GM21619 (cell line): ENCODE measurements at regions not wholly inside any gene's neighbourhood (a gene's known extent, or its start where the extent isn't known, plus 50 kb on each side); places are given as distances from the start of the nearest gene placed in this dataset.

Source experiments
- ATAC-seq: cut with Tn5 transposase; IDR thresholded peaks from one replicate; pipeline ENCODE4 v1.9.1; 2021; ENCODE audit not compliant: unreplicated experiment

DNA sequence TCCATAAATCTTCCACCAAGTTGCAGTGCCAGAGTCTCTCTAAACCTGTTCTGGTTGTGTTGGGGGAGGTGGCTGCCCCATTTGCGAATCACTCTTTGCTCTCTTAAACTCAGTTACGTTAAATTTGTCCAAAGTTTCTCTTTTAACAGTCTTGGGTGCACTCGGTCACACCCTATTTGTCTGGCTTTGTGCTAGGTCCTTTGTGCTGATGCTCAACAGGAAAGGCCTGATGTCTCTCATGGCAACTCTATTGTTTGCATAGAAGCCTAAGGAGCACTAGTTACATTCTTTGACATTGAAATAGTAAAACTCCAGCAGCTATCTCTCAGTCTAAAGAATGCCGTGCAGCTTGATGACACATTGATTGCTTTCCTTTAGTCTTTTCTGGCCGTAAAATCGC, 105.1 kb downstream of the TRMT11 start:
- ATAC-seq: no peak

GRCh38 chr6:126093108-126093507, 106.8 kb downstream of the TRMT11 start:
- no peak for ATAC-seq

GRCh38 chr6:126094411-126094810, 108.1 kb downstream of the TRMT11 start:
- no peak for ATAC-seq

DNA sequence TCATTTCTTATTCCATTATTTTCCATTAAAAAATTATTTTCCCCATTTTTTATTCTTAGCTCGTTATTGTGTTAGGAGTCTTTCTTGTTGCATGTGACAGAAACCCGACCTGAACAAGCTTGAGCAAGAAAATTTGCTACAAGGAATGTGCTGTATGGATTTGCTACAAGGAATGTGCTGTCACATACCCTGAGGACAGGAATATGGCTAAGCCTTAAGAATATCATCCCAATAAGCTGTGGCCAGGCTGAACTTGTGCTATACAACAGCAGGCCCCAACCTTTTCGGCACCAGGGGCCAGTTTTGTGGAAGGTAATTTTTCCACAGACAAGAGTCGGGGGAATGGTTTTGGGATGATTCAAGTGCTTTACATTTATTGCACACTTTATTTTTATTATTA, 114.0 kb downstream of the TRMT11 start:
- ATAC-seq: no peak

DNA sequence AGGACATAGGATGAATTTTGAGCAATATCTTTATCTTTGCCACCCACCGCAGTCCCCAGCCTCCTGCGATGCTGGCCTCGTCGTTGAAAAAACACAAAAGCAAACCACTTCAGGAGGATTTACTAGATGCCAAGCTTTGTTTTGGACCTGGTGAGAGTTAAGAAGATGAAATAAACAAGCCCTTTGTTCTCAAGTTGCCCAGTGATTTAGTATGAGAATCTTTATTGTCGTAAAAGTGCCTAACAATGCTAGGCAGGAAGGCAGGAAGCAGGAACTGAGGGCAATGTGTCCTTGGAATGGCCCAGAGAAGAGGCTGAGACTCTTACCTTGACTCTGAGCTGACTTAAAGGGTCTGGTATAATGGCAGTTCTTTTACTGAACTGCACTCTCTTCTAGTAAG, 116.0 kb downstream of the TRMT11 start:
- ATAC-seq: no peak

- ATAC-seq: no peak
Observed at GRCh38 chr6:126103993-126104392, 117.7 kb downstream of the TRMT11 start.

DNA sequence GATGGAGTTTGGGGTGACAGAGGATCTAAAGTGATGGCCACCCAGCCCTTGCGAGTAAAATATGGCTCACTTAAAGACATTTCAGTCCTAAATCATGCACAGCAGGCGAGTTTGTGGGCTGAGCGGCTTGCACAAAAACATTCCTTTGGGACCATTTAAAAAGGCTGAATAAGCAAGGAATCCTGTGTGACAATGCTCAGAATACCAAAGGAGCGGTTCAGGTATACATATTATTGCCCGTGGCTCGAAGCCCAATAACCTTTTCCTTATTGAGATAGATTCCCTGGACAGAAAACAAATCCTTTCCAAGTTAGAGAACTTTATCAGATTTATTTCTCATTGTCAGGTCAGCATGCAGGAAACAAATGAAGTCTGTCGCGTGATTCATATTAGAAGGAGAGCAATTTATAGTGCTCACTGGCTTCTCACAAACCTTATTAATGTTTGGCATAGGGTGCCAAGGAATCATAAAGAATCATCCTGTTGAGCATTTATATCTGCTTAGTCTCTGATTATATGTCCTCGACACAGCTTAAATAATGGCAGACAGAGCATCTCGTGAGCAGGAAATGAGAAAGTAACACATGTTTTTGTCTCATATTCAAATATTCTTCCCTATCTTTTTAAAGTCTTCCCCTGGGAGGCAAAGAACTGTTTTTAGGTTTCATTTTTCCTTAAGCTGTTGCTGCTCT, 121.3 kb downstream of the TRMT11 start:
- ATAC-seq: no peak

GRCh38 chr6:126110512-126111270, 124.4 kb downstream of the TRMT11 start:
- no peak for ATAC-seq

GRCh38 chr6:126111327-126111726, 125.0 kb downstream of the TRMT11 start:
- ATAC-seq: no peak

DNA sequence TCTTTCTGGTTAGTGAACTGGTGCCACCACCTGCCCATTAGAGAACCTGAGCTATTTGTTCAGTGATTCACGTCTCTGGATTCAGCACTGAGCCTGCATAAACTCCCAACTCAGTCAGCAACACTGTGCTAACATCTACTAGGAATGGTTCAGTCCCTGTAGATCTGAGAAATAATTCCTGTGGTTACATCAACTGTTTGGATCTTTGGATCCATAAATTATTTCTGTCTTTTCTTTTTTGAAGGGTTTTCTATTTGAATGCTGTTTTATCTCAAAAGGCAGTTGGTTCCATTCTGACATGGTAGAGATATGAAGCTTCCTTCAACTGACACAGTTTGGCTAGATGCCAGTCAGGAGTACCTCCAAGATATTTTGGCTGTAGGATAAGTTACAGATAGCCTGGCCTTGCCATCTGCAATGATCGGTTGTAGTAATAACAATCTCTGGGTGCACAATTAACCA, 125.9 kb downstream of the TRMT11 start:
- ATAC-seq: no peak

DNA sequence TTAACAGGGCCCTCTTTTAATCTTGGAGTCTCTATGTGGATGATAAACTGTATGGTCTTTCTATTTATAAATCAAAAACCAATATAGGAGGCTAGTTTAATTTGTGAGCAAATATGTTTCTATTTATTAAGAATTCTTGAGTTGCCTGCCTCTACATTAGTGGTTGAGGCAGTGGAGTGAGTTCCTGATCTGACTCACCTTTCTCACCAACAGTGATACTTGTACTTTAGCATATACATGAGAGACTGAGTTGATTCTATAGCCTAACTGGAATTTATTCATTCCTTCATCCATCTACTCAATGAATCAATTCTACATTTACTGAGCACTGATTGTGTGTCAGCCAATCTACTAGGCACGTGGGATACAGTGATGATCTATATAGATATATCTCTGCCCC, 126.9 kb downstream of the TRMT11 start:
- ATAC-seq: no peak

DNA sequence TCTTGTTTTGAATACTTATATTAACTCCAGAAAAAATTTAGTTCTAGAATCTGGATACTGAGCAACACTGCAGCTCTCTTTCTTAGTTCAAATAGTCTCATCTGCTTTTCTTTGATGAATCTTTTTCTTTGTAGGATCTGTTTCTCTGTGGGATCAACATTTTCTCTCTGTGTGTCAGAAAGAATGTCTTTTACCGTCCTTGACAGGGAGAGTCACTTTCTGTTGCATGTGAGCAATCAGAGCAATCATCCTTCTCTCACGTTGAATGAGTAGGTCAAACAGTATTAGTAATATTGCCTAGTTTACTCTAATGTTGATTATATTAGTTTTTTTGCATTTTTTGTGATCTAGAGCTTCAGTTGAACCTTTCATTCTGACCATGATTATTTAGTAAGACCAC, 130.9 kb downstream of the TRMT11 start:
- ATAC-seq: no peak

DNA sequence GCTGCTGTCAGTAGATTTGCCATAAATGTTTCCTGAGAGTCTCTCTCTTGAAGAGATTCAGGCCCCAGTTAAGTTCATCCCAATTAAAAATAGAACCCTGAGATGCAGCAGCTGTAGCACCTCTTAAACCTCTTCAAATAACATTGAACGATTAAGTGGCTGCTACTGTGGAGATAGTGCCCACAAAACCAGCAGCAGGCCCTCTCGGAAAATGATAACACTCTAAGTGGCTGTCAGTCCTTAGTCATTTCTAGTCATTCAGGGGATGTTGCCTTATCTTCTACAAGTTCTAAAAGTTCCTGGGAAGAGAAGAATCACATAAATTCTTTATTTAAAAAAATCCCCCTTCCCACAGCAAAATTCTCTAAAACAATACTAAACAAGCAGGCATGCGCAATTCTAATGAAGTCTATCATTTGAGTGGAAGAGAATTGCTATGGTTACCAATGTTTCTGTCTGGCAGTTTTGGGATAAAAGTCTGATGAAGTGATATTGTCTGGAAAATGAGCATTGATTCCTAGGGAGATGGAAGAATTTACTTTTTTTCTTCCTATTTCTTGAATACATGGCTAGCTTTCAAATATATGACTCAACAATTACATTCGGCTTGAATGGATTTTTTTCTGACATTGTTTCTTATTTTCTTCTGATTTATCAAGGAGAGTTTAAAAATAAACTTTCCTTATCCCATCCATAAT, 131.9 kb downstream of the TRMT11 start:
- no peak for ATAC-seq

DNA sequence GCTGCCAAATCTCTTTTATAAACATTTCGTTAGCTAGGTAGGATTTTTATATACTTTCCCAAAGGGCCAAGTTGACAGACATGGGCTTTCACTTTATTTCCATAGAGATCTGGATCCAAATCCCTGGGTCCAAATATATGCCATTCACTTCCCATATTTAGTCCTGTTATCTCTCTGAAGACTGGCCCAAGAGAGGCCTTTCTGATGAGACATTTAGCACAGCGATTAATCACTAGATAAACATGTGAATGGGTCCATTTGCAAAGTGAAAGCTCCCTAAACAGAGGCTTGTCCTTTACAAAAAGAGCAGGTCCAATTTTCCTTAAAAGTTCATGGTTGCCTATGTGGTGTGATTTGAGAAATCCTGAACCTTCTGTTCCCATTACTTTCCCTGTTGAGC, 132.6 kb downstream of the TRMT11 start:
- no peak for ATAC-seq

DNA sequence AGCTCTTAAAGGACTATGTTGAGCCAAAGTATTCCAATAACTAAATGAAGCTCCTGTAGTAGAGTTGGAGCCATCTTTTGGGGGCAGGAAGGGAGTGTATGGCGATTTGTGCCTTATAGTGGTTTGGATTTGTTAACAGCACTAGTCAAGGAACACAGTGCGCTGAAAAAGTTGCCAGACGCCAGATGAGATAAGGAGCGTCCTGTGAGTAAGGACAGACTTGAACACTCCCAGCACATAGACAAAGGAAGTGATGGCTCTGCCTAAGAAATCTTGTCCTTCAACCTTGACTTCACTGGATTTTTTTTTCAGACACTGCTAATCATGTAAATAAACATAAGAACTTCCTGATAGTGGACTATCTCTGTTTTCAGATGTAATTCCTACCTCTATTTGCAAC, 136.9 kb downstream of the TRMT11 start:
- ATAC-seq: no peak

DNA sequence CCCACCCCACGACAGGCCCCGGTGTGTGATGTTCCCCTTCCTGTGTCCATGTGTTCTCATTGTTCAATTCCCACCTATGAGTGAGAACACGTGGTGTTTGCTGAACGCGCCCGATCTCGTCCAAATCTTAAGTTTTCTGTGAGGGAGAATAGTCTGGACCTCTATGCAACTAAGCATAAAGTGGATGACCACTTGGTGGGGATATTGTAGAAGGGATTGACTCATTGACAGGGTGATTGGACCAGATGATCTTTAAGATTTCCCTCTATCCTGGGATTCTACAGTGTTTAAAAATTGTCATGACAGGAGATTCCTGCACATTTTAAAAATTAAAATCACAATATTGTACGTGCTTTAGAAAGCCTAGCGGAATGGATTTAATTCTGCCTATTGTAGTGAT, 141.3 kb downstream of the TRMT11 start:
- no peak for ATAC-seq

- no peak for ATAC-seq
Observed at GRCh38 chr6:126131246-126131645, 144.9 kb downstream of the TRMT11 start.

GRCh38 chr6:126133984-126134383, 147.6 kb downstream of the TRMT11 start:
- no peak for ATAC-seq

GRCh38 chr6:126134491-126134890, 148.2 kb downstream of the TRMT11 start:
- ATAC-seq: no peak

DNA sequence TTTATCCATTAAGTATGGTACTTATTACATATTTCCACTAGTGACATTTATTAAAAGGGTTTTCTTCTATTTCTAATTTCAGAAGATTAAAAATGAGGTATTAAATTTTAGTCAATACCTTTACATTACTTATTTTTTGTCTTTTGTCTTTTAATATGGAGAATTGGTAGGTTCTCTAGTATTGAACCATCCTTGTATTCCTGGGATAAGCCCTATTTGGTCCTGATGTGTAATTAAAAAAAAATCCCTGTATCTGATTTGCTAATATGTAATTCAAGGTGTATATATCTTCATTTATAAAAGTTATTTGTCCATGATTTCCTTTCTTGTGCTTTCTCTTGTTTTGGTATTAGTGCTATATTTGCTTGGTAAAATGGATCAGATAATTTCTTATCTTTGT, 153.7 kb downstream of the TRMT11 start:
- ATAC-seq: no peak

DNA sequence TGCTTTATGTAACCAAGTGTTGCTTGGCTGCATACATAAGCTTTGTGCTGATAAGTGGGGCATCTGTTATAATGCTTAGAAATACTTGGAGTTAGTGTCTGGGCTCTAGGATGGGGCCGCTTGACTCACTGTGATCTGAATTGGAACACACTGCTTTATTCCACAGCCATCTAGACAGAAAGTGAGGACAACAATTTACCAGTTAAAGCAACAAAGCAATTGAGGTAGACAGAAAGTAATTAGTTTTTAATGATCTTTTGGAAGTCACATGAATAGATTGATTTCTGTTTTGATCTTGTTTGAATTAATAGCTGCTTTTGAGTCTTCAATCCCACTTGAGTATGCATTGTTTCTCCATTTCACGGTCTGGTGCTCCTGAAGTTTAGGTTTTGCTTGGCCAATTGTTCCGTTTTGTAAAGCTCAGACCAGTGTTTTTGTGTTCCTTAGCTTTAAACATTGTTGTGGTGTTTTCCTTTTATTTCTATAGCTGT, 157.5 kb downstream of the TRMT11 start:
- ATAC-seq: no peak

- no peak for ATAC-seq
Observed at GRCh38 chr6:126145351-126145750, 159.0 kb downstream of the TRMT11 start.
